IPS DF 6.9 (cell line): ENCODE measurements at regions not wholly inside any gene's neighbourhood (a gene's known extent, or its start where the extent isn't known, plus 50 kb on each side); places are given as distances from the start of the nearest gene placed in this dataset.

Experiments
- DNase-seq: peaks from one replicate; pipeline ENCODE4 v3.0.0-alpha.2; 2013; ENCODE audit warnings: low read depth, low spot score
- H3K27ac ChIP-seq: one replicate; pipeline ENCODE4 v1.5.1; 2013; ENCODE audit warnings: low read length, control low read depth
- H3K27me3 ChIP-seq: 2 replicates; pipeline ENCODE4 v1.6.1; 2013; ENCODE audit warnings: mild to moderate bottlenecking, low read length; ENCODE audit not compliant: control insufficient read depth, insufficient read depth
- H3K36me3 ChIP-seq: 2 replicates; pipeline ENCODE4 v1.6.1; 2013; ENCODE audit warnings: low read length; ENCODE audit not compliant: control insufficient read depth, insufficient read depth
- H3K4me1 ChIP-seq: 2 replicates; pipeline ENCODE4 v1.6.1; 2013; ENCODE audit warnings: low read length; ENCODE audit not compliant: control insufficient read depth, insufficient read depth
- H3K4me3 ChIP-seq: 2 replicates; pipeline ENCODE4 v1.5.1; 2013; ENCODE audit warnings: mild to moderate bottlenecking, low read length
- H3K9me3 ChIP-seq: 2 replicates; pipeline ENCODE4 v1.6.1; 2013; ENCODE audit warnings: low read length, inconsistent platforms; ENCODE audit not compliant: control insufficient read depth, insufficient read depth
- WGBS: extraction: QIAGEN DNeasy Blood & Tissue Kit; methylation state at CpG from one replicate; pipeline ENCODE4 v1.1.7; 2013; ENCODE audit warnings: mixed read lengths, missing lambda C conversion rate; ENCODE audit not compliant: insufficient read length, insufficient coverage; 5-methylcytosine and 5-hydroxymethylcytosine counted together

- Histone ChIP-seq H3K4me3 (no peak overlapping the region), H3K9me3 (no peaks in the 10 kb centered on the region), H3K4me1 (no peaks in the 10 kb centered on the region), H3K36me3 (no peaks in the 10 kb centered on the region), H3K27ac (no peak overlapping the region), H3K27me3 (no peaks in the 10 kb centered on the region)
- WGBS: no CpG with 5 or more reads among the region's 4 CpGs
- DNase-seq: no peak
Measured at GRCh38 chr3:20751296-20751695, 565.3 kb upstream of the SGO1 start.

- H3K9me3 ChIP-seq: no peaks in the 10 kb centered on the region
- H3K27me3 ChIP-seq: no peaks in the 10 kb centered on the region
- H3K4me1 ChIP-seq: no peaks in the 10 kb centered on the region
- H3K36me3 ChIP-seq: no peaks in the 10 kb centered on the region
- H3K4me3 ChIP-seq: no peak overlapping the region
- no peak for DNase-seq
- no peak overlapping the region for H3K27ac ChIP-seq
- 100% methylated on average over 1 of the region's 1 CpG for WGBS
Measured at GRCh38 chr3:20747741-20748140, 561.7 kb upstream of the SGO1 start.

GRCh38 chr3:20743553-20744321, 557.7 kb upstream of the SGO1 start:
- no peak overlapping the region for H3K27ac ChIP-seq
- no peaks in the 10 kb centered on the region for H3K9me3 ChIP-seq
- H3K4me3 ChIP-seq: no peak overlapping the region
- DNase-seq: no peak
- H3K36me3 ChIP-seq: no peaks in the 10 kb centered on the region
- no CpG with 5 or more reads among the region's 1 CpG for WGBS
- no peaks in the 10 kb centered on the region; the same call in 1 of the 2 replicates for H3K4me1 ChIP-seq
- no peaks in the 10 kb centered on the region for H3K27me3 ChIP-seq

- peak; percentile 5 for DNase-seq
- H3K36me3 ChIP-seq: no peaks in the 10 kb centered on the region
- H3K27me3 ChIP-seq: no peaks in the 10 kb centered on the region
- H3K4me3 ChIP-seq: no peak overlapping the region
- no CpG with 5 or more reads among the region's 2 CpGs for WGBS
- H3K4me1 ChIP-seq: no peaks in the 10 kb centered on the region; the same call in 1 of the 2 replicates
- H3K9me3 ChIP-seq: no peaks in the 10 kb centered on the region
- H3K27ac ChIP-seq: no peak overlapping the region
Measured at GRCh38 chr3:20742903-20743552, 557.0 kb upstream of the SGO1 start.

- Histone ChIP-seq H3K27me3 (no peaks in the 10 kb centered on the region), H3K4me3 (no peak overlapping the region), H3K9me3 (no peaks in the 10 kb centered on the region), H3K4me1 (no peaks in the 10 kb centered on the region; the same call in 1 of the 2 replicates), H3K27ac (no peak overlapping the region), H3K36me3 (no peaks in the 10 kb centered on the region)
- no peak for DNase-seq
Measured at GRCh38 chr3:20741381-20741780, 555.4 kb upstream of the SGO1 start.

GRCh38 chr3:20739814-20740213, 553.8 kb upstream of the SGO1 start:
- no peak overlapping the region for H3K4me3 ChIP-seq
- H3K27ac ChIP-seq: no peak overlapping the region
- DNase-seq: no peak
- no peaks in the 10 kb centered on the region for H3K36me3 ChIP-seq
- H3K27me3 ChIP-seq: no peaks in the 10 kb centered on the region
- H3K4me1 ChIP-seq: no peaks in the 10 kb centered on the region; the same call in 1 of the 2 replicates
- H3K9me3 ChIP-seq: no peaks in the 10 kb centered on the region

- H3K27ac ChIP-seq: no peak overlapping the region
- no peaks in the 10 kb centered on the region for H3K4me1 ChIP-seq
- H3K9me3 ChIP-seq: no peaks in the 10 kb centered on the region
- 100% methylated on average over 1 of the region's 5 CpGs for WGBS
- no peak for DNase-seq
- H3K36me3 ChIP-seq: no peaks in the 10 kb centered on the region
- H3K27me3 ChIP-seq: no peaks in the 10 kb centered on the region
- no peak overlapping the region for H3K4me3 ChIP-seq
Measured at GRCh38 chr3:20736287-20736852, 550.4 kb upstream of the SGO1 start.

GRCh38 chr3:20729185-20729584, 543.2 kb upstream of the SGO1 start:
- no peaks in the 10 kb centered on the region for H3K27me3 ChIP-seq
- H3K9me3 ChIP-seq: no peaks in the 10 kb centered on the region
- no CpG with 5 or more reads among the region's 1 CpG for WGBS
- H3K4me3 ChIP-seq: no peak overlapping the region
- no peaks in the 10 kb centered on the region for H3K4me1 ChIP-seq
- no peaks in the 10 kb centered on the region for H3K36me3 ChIP-seq
- no peak for DNase-seq
- no peak overlapping the region for H3K27ac ChIP-seq

- WGBS: no CpG with 5 or more reads among the region's 2 CpGs
- no peaks in the 10 kb centered on the region for H3K4me1 ChIP-seq
- DNase-seq: no peak
- no peaks in the 10 kb centered on the region for H3K36me3 ChIP-seq
- H3K27me3 ChIP-seq: no peaks in the 10 kb centered on the region
- H3K27ac ChIP-seq: no peak overlapping the region
- H3K4me3 ChIP-seq: no peak overlapping the region
- no peaks in the 10 kb centered on the region for H3K9me3 ChIP-seq
Measured at GRCh38 chr3:20726786-20727185, 540.8 kb upstream of the SGO1 start.

- Histone ChIP-seq H3K4me3 (no peak overlapping the region), H3K36me3 (no peaks in the 10 kb centered on the region), H3K4me1 (no peaks in the 10 kb centered on the region), H3K9me3 (no peaks in the 10 kb centered on the region), H3K27me3 (no peaks in the 10 kb centered on the region), H3K27ac (no peak overlapping the region)
- WGBS: no CpG with 5 or more reads among the region's 1 CpG
- no peak for DNase-seq
Measured at GRCh38 chr3:20724241-20724640, 538.2 kb upstream of the SGO1 start.
